Umbilical cord (tissue), 1 donor: ENCODE measurements at regions not wholly inside any gene's neighbourhood (a gene's known extent, or its start where the extent isn't known, plus 50 kb on each side); places are given as distances from the start of the nearest gene placed in this dataset.
"Not testable (repeated sequence)": the region's sequence is repeated elsewhere in the genome, so short reads cannot be mapped to it uniquely, and the experiment has no call there.

ENCODE experiments used
- DNase-seq: peaks from one replicate; pipeline ENCODE4 v3.0.0-alpha.2; 2015; ENCODE audit warnings: low spot score

DNA sequence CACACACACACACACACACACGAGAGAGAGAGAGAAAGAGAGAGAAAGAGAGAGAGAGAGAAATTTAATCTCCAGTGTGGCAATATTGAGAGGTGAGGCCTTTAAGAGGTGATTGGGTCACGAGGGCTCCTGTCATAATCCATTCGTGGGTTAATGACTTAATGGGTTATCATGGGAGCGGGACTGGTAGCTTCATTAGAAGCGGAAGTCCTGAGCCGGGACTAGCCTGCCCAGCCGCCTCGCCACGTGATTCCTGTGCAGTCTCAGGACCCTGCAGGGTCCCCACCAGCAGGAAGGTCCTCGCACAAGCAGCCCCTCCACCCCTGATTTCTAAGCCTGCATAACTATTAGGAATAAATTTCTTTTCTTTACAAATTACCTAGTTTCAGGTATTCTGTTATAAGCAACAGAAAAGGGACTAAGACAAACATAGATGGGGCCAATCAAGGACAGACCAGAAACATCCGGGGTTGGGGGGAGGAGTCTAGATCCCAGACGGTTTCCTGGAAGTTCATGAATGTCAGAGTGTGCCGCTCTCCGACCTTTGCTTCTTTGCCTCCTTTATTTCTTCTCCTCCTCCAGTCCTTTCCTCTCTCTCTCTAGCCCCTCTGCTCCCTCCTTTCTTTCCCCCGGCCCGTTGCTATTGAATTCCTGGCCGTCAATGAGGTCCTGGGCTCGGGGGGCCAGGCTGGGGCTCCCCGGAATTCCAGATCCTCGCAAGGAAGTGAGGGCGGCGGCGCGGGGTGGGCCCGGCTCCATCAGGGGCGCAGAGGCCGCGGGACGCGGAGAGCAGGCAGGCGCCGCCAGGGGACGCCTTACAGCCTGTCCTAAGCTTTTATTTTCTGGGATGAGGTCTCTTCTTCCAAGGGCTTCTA is 146.8 kb downstream of the CYP26A1 start:
- no peak for DNase-seq

DNA sequence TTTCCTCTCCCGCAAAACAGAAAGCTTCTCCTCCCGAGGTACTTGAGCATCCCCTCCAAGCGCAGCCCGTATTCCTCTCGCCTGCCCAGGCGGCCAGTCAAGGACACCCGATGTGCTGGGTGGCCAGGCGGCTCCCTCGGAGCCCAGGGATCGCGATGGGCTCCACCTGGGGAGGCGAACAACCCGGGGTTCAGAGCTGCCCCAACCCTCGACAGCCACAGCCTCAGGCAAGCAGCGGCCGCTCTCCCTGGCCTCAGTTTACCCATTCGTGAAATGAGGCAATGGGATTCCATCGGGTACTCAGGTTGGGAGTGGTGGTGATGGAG is 147.4 kb downstream of the CYP26A1 start:
- no peak for DNase-seq

DNA sequence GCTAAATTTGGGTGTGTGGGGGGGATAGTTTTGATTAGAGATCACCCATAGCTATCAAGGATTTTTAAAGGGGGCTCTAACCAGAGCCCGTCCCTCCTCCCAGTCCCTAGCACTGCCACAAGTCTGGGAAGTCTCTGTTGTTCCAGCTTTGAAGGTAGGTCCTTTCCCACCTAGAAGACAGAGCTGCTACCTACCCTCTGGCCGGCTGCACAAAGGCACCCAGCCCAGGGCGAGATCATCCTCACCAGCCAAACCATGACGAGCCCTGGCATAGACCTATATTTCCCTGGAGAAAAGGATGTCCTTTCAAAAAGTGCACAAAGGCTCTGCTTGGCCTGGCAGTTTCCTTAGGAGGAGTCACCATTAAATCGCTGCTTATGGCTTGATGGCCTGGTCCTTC is 147.8 kb downstream of the CYP26A1 start:
- no peak for DNase-seq

DNA sequence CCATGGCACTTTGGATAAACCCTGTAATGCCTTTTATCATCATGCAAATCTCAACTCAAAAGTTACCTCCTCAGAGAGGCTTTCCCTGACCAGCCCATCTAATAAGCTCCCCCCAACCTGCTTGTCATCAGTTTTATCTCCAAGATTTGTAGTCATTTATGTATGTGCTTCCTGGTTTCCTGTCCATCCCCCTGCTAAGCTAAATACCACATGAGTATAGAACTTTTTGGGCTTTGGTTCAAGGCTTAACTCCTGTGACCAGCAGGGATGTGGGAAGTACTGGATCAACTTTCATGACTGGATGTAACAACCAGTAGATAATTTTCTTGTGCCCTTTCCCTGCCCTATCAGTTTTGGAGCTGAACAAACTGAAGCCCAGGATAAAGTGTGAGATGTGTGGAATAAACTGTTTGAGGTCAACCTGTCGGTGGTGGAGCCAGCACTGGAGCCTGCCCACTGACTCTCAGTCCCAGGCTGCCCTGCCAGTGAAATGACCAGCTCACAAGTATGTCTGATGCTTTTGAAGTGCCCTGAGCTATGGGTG is 148.6 kb downstream of the CYP26A1 start:
- peak; percentile 56 for DNase-seq

DNA sequence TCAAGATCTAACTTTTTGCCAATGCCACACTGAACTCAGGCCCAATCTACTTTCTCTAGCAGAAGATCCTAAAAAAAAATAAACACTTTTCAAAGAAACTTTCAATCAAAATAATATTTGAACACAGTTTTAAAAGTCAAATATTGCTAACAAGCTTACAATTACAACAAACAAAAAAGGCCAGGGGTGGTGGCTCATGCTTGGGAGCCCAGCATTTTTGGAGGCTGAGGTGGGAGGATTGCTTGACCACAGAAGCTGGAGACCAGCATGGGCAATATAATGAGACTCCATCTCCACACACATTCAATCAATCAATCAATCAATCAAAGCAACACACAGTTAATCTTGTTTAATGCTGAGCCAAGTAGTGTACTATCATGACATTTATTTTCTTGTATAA is 149.2 kb downstream of the CYP26A1 start:
- DNase-seq, result no peak

DNA sequence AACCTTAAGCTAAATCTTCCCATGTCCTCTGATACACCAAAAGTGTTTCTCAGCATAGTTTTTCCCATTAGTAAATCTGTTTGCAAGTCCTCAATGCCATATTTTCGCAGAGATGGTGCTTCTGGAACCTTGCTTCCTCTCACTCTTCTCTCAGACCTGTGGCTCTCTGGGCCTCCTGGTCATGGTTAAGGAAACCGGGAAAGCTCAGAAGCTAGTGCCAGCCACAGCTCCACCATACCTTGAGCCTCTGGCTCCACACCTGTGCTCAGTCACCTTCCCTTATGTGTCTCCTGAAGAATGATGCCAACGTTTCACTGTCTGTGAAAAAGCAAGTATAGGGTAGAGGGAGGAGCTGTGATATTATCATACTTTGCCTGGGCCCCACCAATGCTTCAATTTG is 149.6 kb downstream of the CYP26A1 start:
- DNase-seq, result no peak

DNA sequence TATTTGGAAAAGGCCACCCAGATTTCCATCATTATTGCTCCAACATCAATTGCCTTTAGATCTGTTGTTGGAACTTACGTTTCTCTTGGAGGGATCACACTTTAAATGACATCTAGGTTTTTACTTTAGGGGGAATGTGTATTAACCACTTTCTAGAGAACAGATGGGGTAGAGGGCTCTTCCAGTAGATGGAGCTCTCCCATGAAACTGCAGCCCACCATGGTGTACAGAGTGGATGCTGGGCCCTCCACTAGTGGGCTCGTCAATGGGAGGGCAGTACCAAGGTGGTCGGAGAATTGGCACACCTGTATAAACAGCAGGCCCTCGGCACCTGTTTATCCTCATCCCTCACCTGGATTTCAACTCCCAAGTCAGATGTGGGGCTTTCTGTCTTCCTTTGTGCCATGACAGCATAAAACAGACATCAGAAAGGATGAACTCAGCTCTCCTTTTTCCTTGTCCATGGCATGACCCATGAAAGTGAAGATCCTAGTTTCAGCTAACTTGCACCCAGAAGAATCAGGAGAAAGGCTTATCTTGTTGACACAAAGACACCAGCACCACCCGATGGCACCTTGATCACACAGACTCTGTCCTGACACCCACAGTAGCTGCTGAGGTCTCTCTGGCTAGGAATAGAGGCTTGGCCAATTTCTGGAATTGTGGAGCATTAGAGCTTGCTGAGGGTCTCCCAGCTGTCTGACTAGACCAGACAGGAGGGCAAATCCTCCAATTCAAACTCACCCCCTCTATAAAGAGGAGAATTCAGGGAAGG is 150.5 kb downstream of the CYP26A1 start:
- no peak for DNase-seq

DNA sequence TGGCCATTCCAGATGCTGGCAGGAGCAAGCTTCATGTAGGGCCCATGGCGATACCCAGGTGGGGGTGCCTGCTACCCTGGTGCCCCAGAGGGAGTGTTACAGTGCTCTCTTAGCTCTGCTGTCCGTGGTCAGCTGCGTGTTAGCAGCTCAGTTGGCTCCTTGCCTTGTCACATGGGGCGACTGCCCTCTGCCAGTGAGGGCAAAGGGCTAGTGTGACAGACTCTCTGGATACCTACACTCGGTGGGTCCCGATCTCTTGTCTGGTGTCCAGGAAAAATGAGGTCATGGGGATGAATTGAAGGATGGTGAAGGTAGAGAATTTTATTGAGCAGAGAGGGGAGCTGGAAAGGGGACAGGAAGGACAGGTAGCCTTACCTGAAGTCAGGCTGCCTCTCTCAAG is 152.2 kb downstream of the CYP26A1 start:
- no peak for DNase-seq

DNA sequence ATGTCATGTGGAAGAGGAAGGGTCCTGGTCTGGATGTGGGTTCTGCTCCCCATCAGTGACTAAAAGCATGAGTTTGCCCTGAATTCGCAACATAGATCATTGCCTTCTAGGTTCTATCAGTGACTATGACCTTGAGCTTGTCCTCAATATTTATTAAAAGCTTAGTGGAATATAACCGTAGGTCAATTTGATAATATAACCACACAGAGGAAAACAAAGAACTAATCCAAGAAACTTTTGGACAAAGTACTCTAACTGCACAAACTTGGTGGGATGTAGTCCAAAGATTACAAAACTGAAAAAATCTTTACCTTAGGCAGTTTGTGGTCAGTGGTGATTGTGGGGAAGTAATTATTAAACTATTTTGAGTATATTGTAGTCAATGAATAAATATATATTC is 152.9 kb downstream of the CYP26A1 start:
- DNase-seq, result no peak

DNA sequence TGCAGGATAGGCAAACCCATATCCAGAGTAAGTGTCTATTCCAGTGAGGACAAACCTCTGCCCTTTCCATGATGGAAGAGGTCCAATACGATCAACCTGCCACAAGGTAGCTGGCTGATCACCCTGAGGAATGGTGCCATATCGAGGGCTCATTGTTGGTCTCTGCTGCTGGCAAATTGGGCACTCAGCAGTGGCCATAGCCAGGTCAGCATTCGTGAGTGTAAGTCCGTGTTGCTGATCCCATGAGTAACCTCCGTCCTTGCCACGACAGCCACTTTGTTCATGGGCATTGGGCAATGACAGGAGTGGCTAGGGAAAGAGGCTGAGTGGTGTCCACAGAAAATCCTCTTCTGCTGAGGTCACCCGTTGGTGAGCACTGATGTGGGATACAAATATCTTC is 156.9 kb downstream of the CYP26A1 start:
- DNase-seq, result not testable (repeated sequence)

DNA sequence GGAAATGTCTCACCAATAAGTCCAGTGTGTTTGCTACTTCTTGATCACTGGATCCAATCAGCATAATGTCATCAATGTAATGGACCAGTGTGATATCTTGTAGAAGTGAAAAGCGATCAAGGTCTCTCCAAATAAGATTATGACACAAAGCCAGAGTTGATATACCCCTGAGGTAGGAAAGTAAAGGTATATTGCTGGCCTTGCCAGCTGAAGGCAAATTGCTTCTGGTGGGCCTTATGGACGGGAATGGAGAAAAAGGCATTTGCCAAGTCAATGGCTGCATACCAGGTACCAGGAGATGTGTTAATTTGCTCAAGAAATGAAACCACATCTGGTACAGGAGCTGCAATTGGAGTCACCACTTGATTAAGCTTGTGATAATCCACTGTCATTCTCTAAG is 158.5 kb downstream of the CYP26A1 start:
- not testable (repeated sequence) for DNase-seq

DNA sequence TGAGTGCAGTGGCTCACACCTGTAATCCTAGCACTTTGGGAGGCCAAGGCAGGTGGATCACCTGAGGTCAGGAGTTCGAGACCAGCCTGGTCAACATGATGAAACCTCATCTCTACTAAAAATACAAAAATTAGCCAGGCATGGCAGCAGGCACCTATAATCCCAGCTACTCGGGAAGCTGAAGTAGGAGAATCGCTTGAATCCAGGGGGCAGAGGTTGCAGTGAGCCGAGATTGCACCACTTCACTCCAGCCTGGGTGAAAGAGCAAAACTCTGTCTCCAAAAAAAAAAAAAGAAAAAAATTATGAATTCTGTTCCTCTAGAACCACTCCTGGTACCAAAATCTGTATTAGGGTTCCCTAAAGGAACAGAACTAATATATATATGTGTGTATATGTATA is 161.2 kb downstream of the CYP26A1 start:
- not testable (repeated sequence) for DNase-seq

DNA sequence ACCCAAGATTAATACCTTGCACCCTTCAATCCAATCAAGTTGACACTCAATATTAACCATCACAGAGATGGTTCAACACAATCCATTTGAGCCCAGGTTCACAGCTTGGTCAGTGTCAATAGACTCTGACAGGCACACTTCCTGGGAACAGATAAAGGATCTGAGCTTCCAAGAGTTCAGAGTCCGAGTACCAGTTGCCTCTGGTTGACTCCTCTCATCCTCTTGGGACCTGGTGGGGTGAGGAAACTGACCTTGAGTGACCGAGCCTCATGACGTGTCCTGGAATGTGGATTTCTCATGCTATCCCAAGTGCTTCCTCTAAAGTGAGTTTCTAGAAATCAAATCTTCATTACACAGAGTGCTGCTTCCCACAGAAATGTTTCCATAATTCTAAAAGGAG is 162.0 kb downstream of the CYP26A1 start:
- no peak for DNase-seq

DNA sequence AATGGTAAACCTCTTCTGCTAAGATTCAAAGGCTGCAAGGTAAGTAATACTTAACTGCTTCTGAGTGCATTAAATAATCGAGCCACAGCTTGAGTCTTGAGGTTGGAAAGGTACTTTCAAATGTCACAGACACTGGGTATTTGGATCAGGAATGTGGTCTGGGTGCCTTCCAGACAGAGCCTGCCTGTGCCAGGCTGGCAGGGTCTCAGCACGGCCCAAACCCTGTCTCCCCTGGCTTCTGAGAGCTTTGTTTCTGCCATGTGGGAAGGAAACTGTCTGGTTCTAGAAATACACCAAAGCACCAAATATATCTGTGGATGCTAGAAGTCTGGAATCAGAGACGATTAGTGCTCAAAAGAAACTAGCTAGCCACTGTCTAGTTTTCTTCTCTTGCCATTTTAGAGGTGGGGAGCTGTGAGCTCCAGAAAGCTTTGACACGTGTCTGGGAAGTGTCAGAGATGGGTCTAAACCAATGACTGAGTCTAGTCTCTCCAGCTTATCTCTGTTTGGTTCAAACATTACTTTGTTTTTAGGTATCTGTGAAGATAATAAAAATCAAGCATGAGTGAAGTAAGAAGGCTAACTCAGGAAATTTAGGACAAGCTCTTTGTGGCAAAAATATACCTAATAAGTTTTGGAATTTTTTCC is 162.8 kb downstream of the CYP26A1 start:
- DNase-seq, result no peak

DNA sequence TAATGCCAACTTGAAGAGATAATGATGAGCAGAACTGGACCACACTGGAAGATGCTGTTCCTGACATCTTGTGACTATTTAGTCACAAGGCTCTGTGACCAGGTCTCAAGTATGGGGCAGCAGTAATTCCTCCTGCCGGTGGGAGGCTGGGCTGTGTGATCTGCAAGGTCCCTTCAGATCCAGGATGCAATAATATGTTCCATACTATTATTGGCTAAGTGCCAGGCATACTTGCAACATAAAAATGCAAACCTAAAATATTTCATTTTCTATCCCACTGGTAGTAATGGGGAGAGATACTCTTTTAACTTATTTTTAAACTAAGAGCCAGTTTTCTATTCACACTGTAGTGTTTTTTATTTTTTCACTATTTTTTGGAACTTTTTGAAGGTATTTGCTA is 171.5 kb downstream of the CYP26A1 start:
- DNase-seq, result no peak

DNA sequence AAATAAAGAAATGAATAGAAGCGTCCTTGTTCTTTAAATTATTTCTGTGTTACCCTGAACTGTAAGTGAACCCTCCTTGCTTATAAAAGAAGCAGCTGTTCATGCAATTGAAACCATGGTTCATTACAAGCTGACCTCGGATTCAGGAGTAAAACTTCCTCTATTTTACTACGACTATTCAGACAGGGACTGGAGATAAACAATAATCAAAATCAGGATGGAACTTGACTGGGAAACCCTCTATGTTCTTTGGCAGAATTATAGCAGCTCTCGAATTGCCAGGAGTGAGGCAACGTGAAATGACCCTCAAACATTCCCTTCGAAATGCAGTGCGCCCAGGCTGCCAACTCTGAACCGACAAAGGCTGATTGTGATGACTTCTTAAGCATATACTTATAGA is 172.1 kb downstream of the CYP26A1 start:
- DNase-seq, result no peak

DNA sequence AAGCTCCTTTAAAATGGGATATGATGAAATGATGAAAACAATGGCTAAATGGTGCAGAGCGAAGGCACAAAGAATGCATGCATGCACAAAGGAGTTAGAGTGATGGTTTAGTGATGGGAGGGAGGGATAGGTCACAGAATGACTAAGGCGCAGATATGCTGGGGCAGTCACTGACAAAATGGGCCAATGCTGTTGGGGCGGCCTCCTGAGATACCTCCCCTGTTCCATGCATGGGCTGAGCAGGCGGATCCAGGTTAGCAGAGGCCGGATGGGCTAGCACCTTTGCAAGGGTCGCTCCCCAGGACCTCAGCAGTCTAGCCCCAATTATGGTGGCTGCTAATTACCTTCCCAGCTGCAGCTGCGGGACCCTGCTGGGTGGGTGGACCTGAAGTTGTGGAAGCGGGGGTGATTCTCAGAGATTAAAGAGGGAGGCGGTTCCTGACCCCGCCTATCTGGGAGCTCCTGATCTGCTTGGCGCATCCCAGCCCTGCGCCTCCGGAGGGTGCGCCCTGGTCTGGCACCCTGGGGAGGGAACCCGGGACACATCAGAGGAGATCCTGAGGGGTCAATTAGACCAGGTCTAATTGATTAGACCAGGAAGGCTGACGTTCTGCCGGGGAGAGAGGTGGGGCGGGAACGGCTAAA is 175.0 kb downstream of the CYP26A1 start:
- no peak for DNase-seq

DNA sequence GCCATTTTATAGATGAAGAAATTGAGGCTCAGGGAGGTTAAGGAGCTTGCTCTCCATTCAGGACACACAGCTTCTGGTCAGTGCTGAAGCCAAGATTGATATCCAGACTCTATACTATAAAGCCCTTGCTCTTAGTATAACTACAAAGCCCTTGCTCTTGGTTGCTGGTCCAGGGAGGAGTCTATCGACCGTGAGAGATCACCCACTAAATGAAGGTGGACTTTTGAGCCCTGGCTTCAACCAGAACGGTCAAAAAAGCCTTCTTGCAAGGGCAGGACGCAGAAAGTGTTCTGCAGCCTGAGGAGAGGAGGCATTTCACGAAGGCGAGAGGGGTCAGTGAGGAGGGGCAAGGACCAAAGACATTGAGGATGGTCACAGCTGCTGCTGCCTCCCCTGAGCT is 176.3 kb downstream of the CYP26A1 start:
- DNase-seq, result no peak

DNA sequence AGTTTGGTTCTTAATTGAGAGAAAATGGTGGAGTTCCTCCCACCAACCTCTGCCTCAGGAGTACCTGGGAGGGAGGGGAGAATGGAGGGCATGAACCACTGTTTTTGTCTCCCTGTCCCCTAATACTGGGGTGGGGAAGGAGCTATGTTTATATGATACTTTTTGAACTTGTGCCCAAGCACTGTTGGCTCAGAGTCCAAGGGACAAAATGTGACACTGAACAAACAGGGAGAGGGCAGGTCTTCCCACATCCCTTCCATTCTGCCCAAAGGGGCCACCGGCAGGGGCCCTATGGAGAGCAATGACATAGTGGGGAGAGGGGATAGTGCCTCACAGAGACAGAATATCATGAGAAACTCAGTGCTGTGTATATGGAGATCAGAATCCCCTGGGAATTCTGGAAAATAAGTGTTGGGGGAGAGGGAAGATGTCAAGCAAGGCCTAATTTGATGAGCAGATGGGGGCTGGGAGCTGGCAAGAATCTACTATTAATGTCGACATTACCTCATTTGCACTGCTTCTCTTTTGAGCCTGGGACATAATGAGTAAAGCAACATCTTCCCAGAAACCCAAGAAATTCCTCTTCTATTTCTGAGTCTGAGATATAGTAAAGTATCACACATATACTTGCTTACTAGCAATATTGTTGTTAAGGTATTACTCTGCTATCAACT is 180.6 kb downstream of the CYP26A1 start:
- DNase-seq, result no peak

DNA sequence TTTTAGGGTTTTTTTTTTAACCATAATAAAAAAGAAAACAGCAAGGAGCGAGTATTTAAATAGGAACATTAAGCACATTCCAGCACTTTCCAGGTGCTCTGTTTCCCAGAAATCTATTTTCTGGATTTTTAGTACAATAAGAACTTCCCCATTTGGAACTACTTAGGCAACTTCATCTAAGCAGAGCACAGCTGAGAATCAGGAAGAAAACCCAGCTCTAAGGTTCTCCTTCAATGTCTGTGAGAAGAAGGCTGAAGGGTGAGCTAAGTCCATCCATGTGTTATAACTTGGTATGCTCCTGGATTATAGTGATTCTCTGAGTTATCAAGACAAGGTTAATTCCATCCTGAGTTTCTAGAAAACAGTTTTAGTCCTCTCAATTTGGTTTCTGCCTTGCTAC is 181.9 kb downstream of the CYP26A1 start:
- DNase-seq, result no peak
